ENCODE measurements at regions not wholly inside any gene's neighbourhood (a gene's known extent, or its start where the extent isn't known, plus 50 kb on each side); places are given as distances from the start of the nearest gene placed in this dataset.

- H3K27ac ChIP-seq, result no peak overlapping the region
- DNase-seq (ENCODE audit: low spot score), result no peak
- no peak for TF ChIP-seq CTCF (conservative IDR thresholded peaks at IDR 0.05; ENCODE audit: low read depth)
- ChIA-PET CTCF (no interaction called here), POLR2A (ENCODE audit: low non-redundant PET) (no interaction called here)
These were observed 539.8 kb downstream of the EPHA7 start for GRCh38 chr6:92879526-92879925.

GRCh38 chr6:92864966-92865555 lies 554.3 kb downstream of the EPHA7 start:
- no peak overlapping the region for H3K27ac ChIP-seq
- CTCF ChIA-PET, result no interaction called here
- no peak for TF ChIP-seq CTCF (conservative IDR thresholded peaks at IDR 0.05; ENCODE audit: low read depth)
- POLR2A ChIA-PET (ENCODE audit: low non-redundant PET), result no interaction called here
- DNase-seq (ENCODE audit: low spot score), result no peak

GRCh38 chr6:92849636-92850035 lies 569.7 kb downstream of the EPHA7 start:
- DNase-seq (ENCODE audit: low spot score), result peak; percentile 4
- H3K27ac ChIP-seq, result no peak overlapping the region
- POLR2A ChIA-PET (ENCODE audit: low non-redundant PET), result interaction anchor here (0.6 kb wide), 1 partner anchor 305 kb away, joined by 3 read pairs; no protein-coding TSS in a partner anchor
- CTCF ChIA-PET, result no interaction called here
- TF ChIP-seq CTCF (conservative IDR thresholded peaks at IDR 0.05; ENCODE audit: low read depth), result no peak

- no peak for DNase-seq (ENCODE audit: low spot score)
- TF ChIP-seq CTCF (conservative IDR thresholded peaks at IDR 0.05; ENCODE audit: low read depth), result no peak
- CTCF ChIA-PET, result no interaction called here
These were observed 570.5 kb downstream of the EPHA7 start for GRCh38 chr6:92848901-92849300.

GRCh38 chr6:92848459-92848858 lies 570.9 kb downstream of the EPHA7 start:
- no peak for TF ChIP-seq CTCF (conservative IDR thresholded peaks at IDR 0.05; ENCODE audit: low read depth)
- ChIA-PET POLR2A (ENCODE audit: low non-redundant PET) (no interaction called here), CTCF (no interaction called here)

More at GRCh38 chr6:92848901-92849300, 570.5 kb downstream of the EPHA7 start:
- POLR2A ChIA-PET (ENCODE audit: low non-redundant PET), result no interaction called here
- H3K27ac ChIP-seq, result no peak overlapping the region

GRCh38 chr6:92847988-92848387 lies 571.4 kb downstream of the EPHA7 start:
- TF ChIP-seq CTCF (conservative IDR thresholded peaks at IDR 0.05; ENCODE audit: low read depth), result no peak
- ChIA-PET POLR2A (ENCODE audit: low non-redundant PET) (no interaction called here), CTCF (no interaction called here)
- no peak overlapping the region for H3K27ac ChIP-seq
- DNase-seq (ENCODE audit: low spot score), result no peak

More at GRCh38 chr6:92848459-92848858, 570.9 kb downstream of the EPHA7 start:
- no peak for DNase-seq (ENCODE audit: low spot score)
- no peak overlapping the region for H3K27ac ChIP-seq
